H9 (cell line): ENCODE measurements at regions not wholly inside any gene's neighbourhood (a gene's known extent, or its start where the extent isn't known, plus 50 kb on each side); places are given as distances from the start of the nearest gene placed in this dataset.

Experiments used
- DNase-seq: peaks from one replicate; pipeline ENCODE4 v3.0.0-alpha.2; 2017
- H2AFZ ChIP-seq: one replicate; pipeline ENCODE4 v1.6.1; 2013; ENCODE audit warnings: mild to moderate bottlenecking, low read length, control low read depth, moderate library complexity
- H2AK5ac ChIP-seq: 2 replicates; pipeline ENCODE4 v1.6.1; 2013; ENCODE audit warnings: low read length, control low read depth, mixed read lengths; ENCODE audit not compliant: insufficient read length
- H2BK120ac ChIP-seq: one replicate; pipeline ENCODE4 v1.6.1; 2013; ENCODE audit warnings: low read depth, mild to moderate bottlenecking, low read length, control low read depth, inconsistent platforms; ENCODE audit not compliant: poor library complexity, severe bottlenecking
- H2BK12ac ChIP-seq: 2 replicates; pipeline ENCODE4 v1.6.1; 2013; ENCODE audit warnings: low read length, control low read depth, mixed read lengths, low read depth; ENCODE audit not compliant: insufficient read length
- H2BK15ac ChIP-seq: 2 replicates; pipeline ENCODE4 v1.6.1; 2013; ENCODE audit warnings: low read depth, low read length, control low read depth
- H2BK20ac ChIP-seq: one replicate; pipeline ENCODE4 v1.6.1; 2013; ENCODE audit warnings: low read depth, mild to moderate bottlenecking, low read length, control low read depth, inconsistent platforms; ENCODE audit not compliant: poor library complexity, severe bottlenecking
- H2BK5ac ChIP-seq: 2 replicates; pipeline ENCODE4 v1.6.1; 2013; ENCODE audit warnings: low read length, control low read depth, mixed read lengths; ENCODE audit not compliant: insufficient read length
- H3K14ac ChIP-seq: 2 replicates; pipeline ENCODE4 v1.6.1; 2013; ENCODE audit warnings: low read length, control low read depth; ENCODE audit not compliant: insufficient read depth
- H3K18ac ChIP-seq: 2 replicates; pipeline ENCODE4 v1.6.1; 2013; ENCODE audit warnings: low read depth, mild to moderate bottlenecking, mixed read lengths, low read length, control low read depth; ENCODE audit not compliant: insufficient read length
- H3K23ac ChIP-seq: 2 replicates; pipeline ENCODE4 v1.6.1; 2013; ENCODE audit warnings: low read length, control low read depth, mixed read lengths, low read depth; ENCODE audit not compliant: insufficient read length
- H3K23me2 ChIP-seq: 2 replicates; pipeline ENCODE4 v1.6.1; 2013; ENCODE audit warnings: low read depth, mild to moderate bottlenecking, mixed read lengths, low read length, control low read depth; ENCODE audit not compliant: insufficient read length, poor library complexity, severe bottlenecking
- H3K27ac ChIP-seq: 2 replicates; pipeline ENCODE4 v1.5.1; 2013; ENCODE audit warnings: low read length, control low read depth, mixed read lengths, low read depth; ENCODE audit not compliant: insufficient read length
- H3K27me3 ChIP-seq: 2 replicates; pipeline ENCODE4 v1.6.1; 2013; ENCODE audit warnings: low read length, control low read depth, inconsistent platforms; ENCODE audit not compliant: insufficient read depth
- H3K4ac ChIP-seq: 2 replicates; pipeline ENCODE4 v1.6.1; 2013; ENCODE audit warnings: low read depth, mild to moderate bottlenecking, control low read depth, inconsistent platforms, low read length, moderate library complexity
- H3K4me1 ChIP-seq: 2 replicates; pipeline ENCODE4 v1.6.1; 2013; ENCODE audit warnings: low read length, control low read depth, inconsistent platforms; ENCODE audit not compliant: insufficient read depth
- H3K4me2 ChIP-seq: 2 replicates; pipeline ENCODE4 v1.6.1; 2013; ENCODE audit warnings: low read length, control low read depth, mixed read lengths; ENCODE audit not compliant: insufficient read length, insufficient read depth
- H3K56ac ChIP-seq: 2 replicates; pipeline ENCODE4 v1.6.1; 2013; ENCODE audit warnings: low read depth, mild to moderate bottlenecking, mixed read lengths, low read length, control low read depth; ENCODE audit not compliant: insufficient read length
- H3K79me1 ChIP-seq: 2 replicates; pipeline ENCODE4 v1.6.1; 2013; ENCODE audit warnings: low read depth, mild to moderate bottlenecking, moderate library complexity, low read length, control low read depth, inconsistent platforms; ENCODE audit not compliant: insufficient read depth, poor library complexity, severe bottlenecking
- H3K79me2 ChIP-seq: 2 replicates; pipeline ENCODE4 v1.6.1; 2013; ENCODE audit warnings: low read length, control low read depth, inconsistent platforms; ENCODE audit not compliant: insufficient read depth
- H3K9ac ChIP-seq: 2 replicates; pipeline ENCODE4 v1.6.1; 2013; ENCODE audit warnings: low read length, control low read depth, mixed read lengths; ENCODE audit not compliant: insufficient read length; ENCODE audit errors: extremely low read depth
- H3K9me3 ChIP-seq: one replicate; pipeline ENCODE4 v1.6.1; 2013; ENCODE audit warnings: low read depth, low read length, inconsistent platforms; ENCODE audit not compliant: control insufficient read depth
- H3T11ph ChIP-seq: one replicate; pipeline ENCODE4 v1.6.1; 2013; ENCODE audit warnings: mild to moderate bottlenecking, low read length, control low read depth, inconsistent platforms
- H4K20me1 ChIP-seq: one replicate; pipeline ENCODE4 v1.6.1; 2013; ENCODE audit not compliant: control insufficient read depth, insufficient read length, insufficient read depth
- H4K5ac ChIP-seq: 2 replicates; pipeline ENCODE4 v1.6.1; 2013; ENCODE audit warnings: low read depth, mild to moderate bottlenecking, mixed read lengths, low read length, control low read depth; ENCODE audit not compliant: insufficient read length
- H4K8ac ChIP-seq: replicated peaks from 2 replicates; pipeline ENCODE4 v1.6.1; 2013; ENCODE audit warnings: low read length, control low read depth, mixed read lengths, low read depth; ENCODE audit not compliant: insufficient read length
- H4K91ac ChIP-seq: 2 replicates; pipeline ENCODE4 v1.6.1; 2013; ENCODE audit warnings: low read depth, mild to moderate bottlenecking, moderate library complexity, mixed read lengths, low read length, control low read depth; ENCODE audit not compliant: insufficient read length
- H3K27ac Mint-ChIP-seq, 3 experiments: 2 replicates in 2 of 3; 3 replicates in 1 of 3; pipeline ENCODE4 v1.8.0; 2020 to 2021; ENCODE audit warnings: mixed read lengths in 3 of 3, mild to moderate bottlenecking in 1 of 3, moderate library complexity in 1 of 3
- H3K27me3 Mint-ChIP-seq: 2 replicates; pipeline ENCODE4 v1.8.0; 2021; ENCODE audit warnings: low read depth, mild to moderate bottlenecking, moderate library complexity, mixed read lengths
- H3K36me3 Mint-ChIP-seq, 3 experiments: 2 replicates in 2 of 3; 3 replicates in 1 of 3; pipeline ENCODE4 v1.8.0; 2020 to 2021; ENCODE audit warnings: low read depth in 3 of 3, mixed read lengths in 3 of 3; ENCODE audit not compliant: insufficient read depth in 1 of 3
- H3K4me1 Mint-ChIP-seq, 2 experiments: 2 replicates each; pipeline ENCODE4 v1.8.0; 2020; ENCODE audit warnings: mixed read lengths in 2 of 2
- H3K4me3 Mint-ChIP-seq, 2 experiments: 2 replicates in 1 of 2; 3 replicates in 1 of 2; pipeline ENCODE4 v1.8.0; 2020 to 2021; ENCODE audit warnings: mild to moderate bottlenecking in 2 of 2, mixed read lengths in 2 of 2, moderate library complexity in 1 of 2
- H3K9me3 Mint-ChIP-seq, 2 experiments: 2 replicates in 1 of 2; 3 replicates in 1 of 2; pipeline ENCODE4 v1.8.0; 2020; ENCODE audit warnings: mild to moderate bottlenecking in 2 of 2, mixed read lengths in 2 of 2, moderate library complexity in 1 of 2
- WGBS: extraction: QIAGEN DNeasy Blood & Tissue Kit; methylation state at CpG from one replicate; pipeline ENCODE4 v1.1.7; 2013; ENCODE audit warnings: missing lambda C conversion rate, low lambda C conversion rate, mixed read lengths; ENCODE audit not compliant: insufficient read length; ENCODE audit errors: extremely low coverage; 5-methylcytosine and 5-hydroxymethylcytosine counted together
- TF ChIP-seq, protein P1 (sequence below): fragments of 200-600 bp; sonication (generic); conservative IDR thresholded peaks from 3 replicates; pipeline ENCODE4 v1.8.0; 2021; ENCODE audit warnings: antibody characterized with exemption, mild to moderate bottlenecking

DNA sequence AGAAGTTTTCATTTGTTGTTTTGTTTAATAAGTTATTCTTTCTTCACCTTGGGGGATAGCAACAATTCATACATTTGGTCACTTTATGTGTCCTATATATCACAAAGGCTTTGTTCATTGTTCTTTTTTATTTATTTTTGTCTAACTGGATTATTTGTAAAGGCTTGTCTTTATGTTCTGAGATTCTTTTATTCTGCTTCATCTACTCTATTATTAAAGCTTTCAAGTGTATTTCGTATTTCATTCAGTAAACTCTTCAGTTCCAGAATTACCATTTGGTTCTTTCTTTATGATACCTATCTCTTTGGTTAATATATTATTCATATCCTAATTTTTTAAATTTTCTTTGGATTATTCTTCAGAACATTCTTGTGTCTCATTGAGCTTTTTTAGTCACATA is 942.9 kb downstream of the ANKRD7 start:
- H3K36me3 Mint-ChIP-seq: peaks cover 4 to 44% (median 14%) of the 10 kb centered on the region in 3 experiments; a peak in 6 of 7 replicates
- Histone ChIP-seq H3K56ac (no peak overlapping the region), H2BK15ac (no peak overlapping the region), H2BK20ac (no peak overlapping the region), H2AK5ac (no peak overlapping the region), H3K9me3 (no peaks in the 10 kb centered on the region), H3K14ac (no peak overlapping the region), H4K20me1 (no peaks in the 10 kb centered on the region), H3T11ph (no peak overlapping the region), H3K9ac (no peak overlapping the region), H4K91ac (no peak overlapping the region), H2BK5ac (no peak overlapping the region), H4K8ac (no peak overlapping the region), H2AFZ (no peak overlapping the region), H3K4ac (no peak overlapping the region), H3K79me1 (no peaks in the 10 kb centered on the region), H3K18ac (no peak overlapping the region), H3K27ac (no peak overlapping the region), H3K27me3 (no peaks in the 10 kb centered on the region), H3K23ac (no peak overlapping the region), H4K5ac (no peak overlapping the region), H3K4me2 (no peak overlapping the region), H3K23me2 (no peaks in the 10 kb centered on the region), H3K79me2 (no peaks in the 10 kb centered on the region), H3K4me1 (no peaks in the 10 kb centered on the region), H2BK120ac (no peak overlapping the region), H2BK12ac (no peak overlapping the region)
- TF ChIP-seq, protein P1, sequence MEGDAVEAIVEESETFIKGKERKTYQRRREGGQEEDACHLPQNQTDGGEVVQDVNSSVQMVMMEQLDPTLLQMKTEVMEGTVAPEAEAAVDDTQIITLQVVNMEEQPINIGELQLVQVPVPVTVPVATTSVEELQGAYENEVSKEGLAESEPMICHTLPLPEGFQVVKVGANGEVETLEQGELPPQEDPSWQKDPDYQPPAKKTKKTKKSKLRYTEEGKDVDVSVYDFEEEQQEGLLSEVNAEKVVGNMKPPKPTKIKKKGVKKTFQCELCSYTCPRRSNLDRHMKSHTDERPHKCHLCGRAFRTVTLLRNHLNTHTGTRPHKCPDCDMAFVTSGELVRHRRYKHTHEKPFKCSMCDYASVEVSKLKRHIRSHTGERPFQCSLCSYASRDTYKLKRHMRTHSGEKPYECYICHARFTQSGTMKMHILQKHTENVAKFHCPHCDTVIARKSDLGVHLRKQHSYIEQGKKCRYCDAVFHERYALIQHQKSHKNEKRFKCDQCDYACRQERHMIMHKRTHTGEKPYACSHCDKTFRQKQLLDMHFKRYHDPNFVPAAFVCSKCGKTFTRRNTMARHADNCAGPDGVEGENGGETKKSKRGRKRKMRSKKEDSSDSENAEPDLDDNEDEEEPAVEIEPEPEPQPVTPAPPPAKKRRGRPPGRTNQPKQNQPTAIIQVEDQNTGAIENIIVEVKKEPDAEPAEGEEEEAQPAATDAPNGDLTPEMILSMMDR: no peak
- DNase-seq: no peak
- no CpG with 5 or more reads among the region's 1 CpG for WGBS
- H3K4me1 Mint-ChIP-seq: no peaks in the 10 kb centered on the region
- H3K27ac Mint-ChIP-seq: no peak overlapping the region
- H3K4me3 Mint-ChIP-seq: no peak overlapping the region
- no peaks in the 10 kb centered on the region for H3K27me3 Mint-ChIP-seq
- H3K9me3 Mint-ChIP-seq: peaks cover 29 to 36% of the 10 kb centered on the region in 2 experiments
